ENCODE measurements at regions not wholly inside any gene's neighbourhood (a gene's known extent, or its start where the extent isn't known, plus 50 kb on each side); places are given as distances from the start of the nearest gene placed in this dataset.
A peak's percentile ranks its signal among the peaks of the same experiment; 100 is the strongest.

- DNase-seq (ENCODE audit: low read depth in 1 of 2, low spot score in 2 of 2) (no peak), FAIRE-seq (no peak)
- Histone ChIP-seq H2BK15ac (ENCODE audit: low read length) (no peak overlapping the region), H4K8ac (ENCODE audit: extremely low read depth, insufficient read depth, low read length) (no peak overlapping the region), H3K14ac (ENCODE audit: insufficient read length) (no peak overlapping the region), H4K20me1 (replicated peaks in 1 of 2; ENCODE audit: control insufficient read depth in 1 of 2, insufficient read depth in 2 of 2, low read length in 2 of 2) (peaks cover 0 to 2% of the 10 kb centered on the region in 2 experiments), H3K23ac (ENCODE audit: insufficient read length) (no peak overlapping the region), H2BK12ac (ENCODE audit: low read depth, low read length) (no peak overlapping the region), H3K27me3 (replicated peaks in 1 of 4; ENCODE audit: control insufficient read depth in 3 of 4, extremely low read depth in 1 of 4, insufficient read depth in 3 of 4, low read length in 3 of 4) (no peaks in the 10 kb centered on the region), H4K5ac (ENCODE audit: insufficient read length, low read depth, low read length) (no peak overlapping the region), H2BK5ac (ENCODE audit: low read depth, low read length) (no peak overlapping the region), H3K9ac (replicated peaks in 1 of 4; ENCODE audit: extremely low read depth in 1 of 4, low read depth in 3 of 4, low read length in 3 of 4) (no peak overlapping the region), H3K23me2 (ENCODE audit: low read depth, low read length) (no peaks in the 10 kb centered on the region), H2BK120ac (replicated peaks; ENCODE audit: low read depth, low read length) (no peak overlapping the region), H2AFZ (ENCODE audit: low read length) (peak overlapping the region; percentile 80), H3K4ac (replicated peaks; ENCODE audit: insufficient read length, low read depth, low read length) (no peak overlapping the region), H4K91ac (replicated peaks; ENCODE audit: insufficient read length, low read length) (no peak overlapping the region), H3K79me2 (ENCODE audit: control insufficient read depth in 1 of 2, insufficient read depth in 2 of 2, low read length in 2 of 2) (no peaks in the 10 kb centered on the region), H3K27ac (ENCODE audit: low read depth, low read length) (no peak overlapping the region), H3K4me1 (replicated peaks in 1 of 4; ENCODE audit: control insufficient read depth in 3 of 4, insufficient read depth in 4 of 4, low read length in 3 of 4) (no peaks in the 10 kb centered on the region), H2BK20ac (ENCODE audit: low read length) (no peak overlapping the region), H3K56ac (replicated peaks; ENCODE audit: insufficient read length, low read depth, low read length) (no peak overlapping the region), H3K18ac (ENCODE audit: extremely low read depth, low read length) (no peak overlapping the region), H3K79me1 (ENCODE audit: low read depth, low read length) (no peaks in the 10 kb centered on the region), H3K9me3 (ENCODE audit: insufficient read depth in 2 of 2, low read depth in 1 of 2, low read length in 1 of 2) (no peaks in the 10 kb centered on the region), H3K4me2 (ENCODE audit: insufficient read depth in 1 of 2, low read depth in 2 of 2, low read length in 2 of 2) (no peak overlapping the region), H2AK5ac (ENCODE audit: low read depth, low read length) (no peak overlapping the region), H3K4me3 (ENCODE audit: extremely low read depth in 1 of 4, insufficient read depth in 2 of 4, low read depth in 3 of 4, low read length in 4 of 4) (no peak overlapping the region), H3K36me3 (ENCODE audit: control insufficient read depth in 2 of 4, insufficient read depth in 4 of 4, low read length in 3 of 4) (no peaks in the 10 kb centered on the region)
- POLR2A ChIA-PET (ENCODE audit: partially characterized antibody), result interaction anchor here (0.8 kb wide), 1 partner anchor 46 kb away, joined by 3 read pairs; no protein-coding TSS in a partner anchor
- CTCF ChIA-PET (ENCODE audit: partially characterized antibody), result interaction anchor here (0.6 to 1.3 kb wide), 5 partner anchors 53 to 794 kb away, joined by 3 to 4 read pairs (median 3); no protein-coding TSS in a partner anchor
- WGBS, 2 experiments (ENCODE audit: extremely low coverage in 1 of 2, insufficient coverage in 1 of 2, insufficient read length in 1 of 2, insufficient replicate concordance in 2 of 2, low coverage in 1 of 2, low lambda C conversion rate in 2 of 2, missing lambda C conversion rate in 1 of 2), result 75% methylated on average over 3 of the region's 3 CpGs; no CpG with 5 or more reads in 1 of the 2 experiments
- no peak for TF ChIP-seq FOSL1 (IDR thresholded peaks at IDR 0.05; ENCODE audit: insufficient read depth, low read depth, low read length)
- no peak for TF ChIP-seq BACH1 (IDR thresholded peaks at IDR 0.05; ENCODE audit: low read length)
- TF ChIP-seq ATF2 (IDR thresholded peaks at IDR 0.05; ENCODE audit: low read length), result no peak
- no peak for TF ChIP-seq BRCA1 (IDR thresholded peaks at IDR 0.05; ENCODE audit: low read depth, low read length)
- no peak for TF ChIP-seq KDM1A (IDR thresholded peaks at IDR 0.05; ENCODE audit: borderline replicate concordance, low read length)
- TF ChIP-seq CEBPB (IDR thresholded peaks at IDR 0.05; ENCODE audit: low read depth, low read length), result peak; percentile 80
- TF ChIP-seq ASH2L (IDR thresholded peaks at IDR 0.05; ENCODE audit: low read length), result no peak
- TF ChIP-seq CTCF (IDR thresholded peaks at IDR 0.05; ENCODE audit: control extremely low read depth in 1 of 3, insufficient read depth in 1 of 3, low read depth in 1 of 3, low read length in 3 of 3), result peak; percentile 27 to 58 (median 43)
- no peak for TF ChIP-seq BCL11A (IDR thresholded peaks at IDR 0.05; ENCODE audit: low read depth in 2 of 2, low read length in 2 of 2)
- TF ChIP-seq GABPA (IDR thresholded peaks at IDR 0.05; ENCODE audit: borderline replicate concordance, insufficient read depth, low read length), result no peak
These were observed 125.4 kb upstream of the SPOCK3 start for GRCh38 chr4:167359711-167360110.
